ENCODE measurements at regions not wholly inside any gene's neighbourhood (a gene's known extent, or its start where the extent isn't known, plus 50 kb on each side); places are given as distances from the start of the nearest gene placed in this dataset.

DNA sequence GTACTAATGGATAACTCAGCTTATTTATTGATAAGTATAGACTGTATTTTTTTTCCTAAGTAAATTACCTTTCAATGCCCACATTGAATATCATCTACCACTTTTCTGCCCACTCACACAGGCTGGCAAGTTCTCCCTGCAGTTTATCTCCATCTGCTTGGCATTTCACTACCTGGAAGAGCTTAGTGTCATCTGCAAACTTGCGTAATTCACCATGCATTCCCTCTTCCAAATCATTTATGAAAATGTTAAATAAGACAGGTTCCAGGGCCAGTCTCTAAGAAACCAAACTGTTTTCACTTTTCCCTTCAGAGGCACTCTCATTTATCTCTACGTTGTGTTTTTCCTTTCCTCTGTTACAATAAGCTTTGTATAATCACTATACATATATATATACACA lies 1076.6 kb downstream of the IGSF11 start:
- Histone ChIP-seq H3K27ac (ENCODE audit: low read depth, low read length) (no peak overlapping the region), H3K9me3 (ENCODE audit: control insufficient read depth, low read length) (peaks cover 15% of the 10 kb centered on the region), H3K4me3 (ENCODE audit: low read length) (no peak overlapping the region), H3K36me3 (ENCODE audit: control insufficient read depth, insufficient read depth, low read length) (no peaks in the 10 kb centered on the region), H3K9ac (ENCODE audit: extremely low read depth, low read length, poor library complexity, severe bottlenecking) (no peak overlapping the region), H3K27me3 (ENCODE audit: control insufficient read depth, insufficient read depth, low read length, poor library complexity, severe bottlenecking) (no peaks in the 10 kb centered on the region), H3K4me1 (ENCODE audit: control insufficient read depth, insufficient read depth, low read length) (peaks cover 7% of the 10 kb centered on the region)
- Mint-ChIP-seq H3K27ac (no peak overlapping the region), H3K27me3 (ENCODE audit: insufficient read depth) (peaks cover 4% of the 10 kb centered on the region), H3K4me3 (no peak overlapping the region), H3K4me1 (peaks cover 11% of the 10 kb centered on the region), H3K9me3 (peaks cover 19% of the 10 kb centered on the region), H3K36me3 (ENCODE audit: low read depth) (peaks cover 3% of the 10 kb centered on the region)
- TF ChIP-seq, protein P1, sequence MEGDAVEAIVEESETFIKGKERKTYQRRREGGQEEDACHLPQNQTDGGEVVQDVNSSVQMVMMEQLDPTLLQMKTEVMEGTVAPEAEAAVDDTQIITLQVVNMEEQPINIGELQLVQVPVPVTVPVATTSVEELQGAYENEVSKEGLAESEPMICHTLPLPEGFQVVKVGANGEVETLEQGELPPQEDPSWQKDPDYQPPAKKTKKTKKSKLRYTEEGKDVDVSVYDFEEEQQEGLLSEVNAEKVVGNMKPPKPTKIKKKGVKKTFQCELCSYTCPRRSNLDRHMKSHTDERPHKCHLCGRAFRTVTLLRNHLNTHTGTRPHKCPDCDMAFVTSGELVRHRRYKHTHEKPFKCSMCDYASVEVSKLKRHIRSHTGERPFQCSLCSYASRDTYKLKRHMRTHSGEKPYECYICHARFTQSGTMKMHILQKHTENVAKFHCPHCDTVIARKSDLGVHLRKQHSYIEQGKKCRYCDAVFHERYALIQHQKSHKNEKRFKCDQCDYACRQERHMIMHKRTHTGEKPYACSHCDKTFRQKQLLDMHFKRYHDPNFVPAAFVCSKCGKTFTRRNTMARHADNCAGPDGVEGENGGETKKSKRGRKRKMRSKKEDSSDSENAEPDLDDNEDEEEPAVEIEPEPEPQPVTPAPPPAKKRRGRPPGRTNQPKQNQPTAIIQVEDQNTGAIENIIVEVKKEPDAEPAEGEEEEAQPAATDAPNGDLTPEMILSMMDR (conservative IDR thresholded peaks at IDR 0.05), result no peak
- DNase-seq, result no peak
- WGBS, 2 experiments (ENCODE audit: insufficient coverage in 1 of 2, insufficient read length in 1 of 2), result 98 to 100% methylated on average over 1 to 2 of the region's 2 CpGs

DNA sequence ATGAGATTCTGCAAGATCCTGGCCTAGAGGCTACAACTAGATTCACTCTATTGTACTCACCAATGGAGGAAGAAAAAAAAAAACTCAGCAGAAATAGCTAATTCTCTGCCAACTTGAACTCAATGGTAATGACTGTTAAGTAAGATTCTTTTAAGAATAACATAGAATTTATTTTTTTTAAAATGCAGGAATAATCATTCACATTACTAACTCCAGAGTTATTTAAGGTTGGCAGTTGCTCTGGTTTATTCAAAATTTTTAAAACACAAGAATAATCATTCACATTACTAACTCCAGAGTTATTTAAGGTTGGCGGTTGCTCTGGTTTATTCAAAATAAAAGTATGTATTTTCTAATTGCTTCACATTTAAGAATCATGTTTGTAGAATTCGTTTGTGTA lies 1071.9 kb downstream of the IGSF11 start:
- WGBS, 2 experiments (ENCODE audit: insufficient coverage in 1 of 2, insufficient read length in 1 of 2), result no CpG with 5 or more reads among the region's 2 CpGs

DNA sequence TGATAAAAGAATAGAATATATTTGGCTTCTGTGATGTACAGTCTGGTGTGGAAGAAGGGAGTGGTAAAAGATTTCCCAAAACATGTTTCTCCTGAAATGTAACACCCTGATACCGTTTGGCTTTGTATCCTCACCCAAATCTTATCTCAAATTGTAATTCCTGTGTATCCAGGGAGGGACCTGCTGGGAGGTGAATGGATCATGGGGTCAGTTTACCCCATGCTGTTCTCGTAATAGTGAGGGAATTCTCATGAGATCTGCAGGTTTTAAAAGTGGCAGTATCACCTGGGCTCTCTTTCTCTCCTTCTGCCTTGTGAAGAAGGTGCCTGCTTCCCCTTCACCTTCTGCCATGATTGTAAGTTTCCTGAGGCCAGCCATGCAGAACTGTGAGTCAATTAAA lies 1070.8 kb downstream of the IGSF11 start:
- peak; percentile 51 for DNase-seq
- 45 to 80% methylated on average over 1 to 2 of the region's 2 CpGs for WGBS, 2 experiments (ENCODE audit: insufficient coverage in 1 of 2, insufficient read length in 1 of 2)
- TF ChIP-seq, protein P1 (conservative IDR thresholded peaks at IDR 0.05), result no peak

More for the DNA sequence above, 1071.9 kb downstream of the IGSF11 start:
- Histone ChIP-seq H3K27ac (ENCODE audit: low read depth, low read length) (no peak overlapping the region), H3K4me1 (ENCODE audit: control insufficient read depth, insufficient read depth, low read length) (no peaks in the 10 kb centered on the region), H3K9me3 (ENCODE audit: control insufficient read depth, low read length) (peaks cover 31% of the 10 kb centered on the region), H3K9ac (ENCODE audit: extremely low read depth, low read length, poor library complexity, severe bottlenecking) (no peak overlapping the region), H3K36me3 (ENCODE audit: control insufficient read depth, insufficient read depth, low read length) (no peaks in the 10 kb centered on the region), H3K27me3 (ENCODE audit: control insufficient read depth, insufficient read depth, low read length, poor library complexity, severe bottlenecking) (no peaks in the 10 kb centered on the region), H3K4me3 (ENCODE audit: low read length) (no peak overlapping the region)
- Mint-ChIP-seq H3K9me3 (peaks cover 22% of the 10 kb centered on the region), H3K4me1 (peaks cover 12% of the 10 kb centered on the region), H3K4me3 (no peak overlapping the region), H3K36me3 (ENCODE audit: low read depth) (peaks cover 3% of the 10 kb centered on the region), H3K27ac (no peak overlapping the region), H3K27me3 (ENCODE audit: insufficient read depth) (peaks cover 5% of the 10 kb centered on the region)
- no peak for DNase-seq
- TF ChIP-seq, protein P1 (conservative IDR thresholded peaks at IDR 0.05), result no peak

More for the DNA sequence above, 1070.8 kb downstream of the IGSF11 start:
- H3K27me3 Mint-ChIP-seq (ENCODE audit: insufficient read depth), result peaks cover 5% of the 10 kb centered on the region
- H3K4me1 Mint-ChIP-seq, result peaks cover 12% of the 10 kb centered on the region
- peaks cover 31% of the 10 kb centered on the region for H3K9me3 ChIP-seq (ENCODE audit: control insufficient read depth, low read length)
- H3K36me3 Mint-ChIP-seq (ENCODE audit: low read depth), result peaks cover 3% of the 10 kb centered on the region
- H3K9me3 Mint-ChIP-seq, result peaks cover 22% of the 10 kb centered on the region
- no peaks in the 10 kb centered on the region for H3K27me3 ChIP-seq (ENCODE audit: control insufficient read depth, insufficient read depth, low read length, poor library complexity, severe bottlenecking)
- no peak overlapping the region for H3K9ac ChIP-seq (ENCODE audit: extremely low read depth, low read length, poor library complexity, severe bottlenecking)
- H3K36me3 ChIP-seq (ENCODE audit: control insufficient read depth, insufficient read depth, low read length), result no peaks in the 10 kb centered on the region
- H3K4me1 ChIP-seq (ENCODE audit: control insufficient read depth, insufficient read depth, low read length), result no peaks in the 10 kb centered on the region
- no peak overlapping the region for H3K4me3 Mint-ChIP-seq
- H3K4me3 ChIP-seq (ENCODE audit: low read length), result no peak overlapping the region
- H3K27ac ChIP-seq (ENCODE audit: low read depth, low read length), result no peak overlapping the region
- H3K27ac Mint-ChIP-seq, result no peak overlapping the region

Measured in endodermal cell (in vitro differentiated cells).